Stimulated activated CD8-positive, alpha-beta memory T cell treated with anti-CD3 and anti-CD28 coated beads, Interleukin-15, amount 100 ng/mL, for 24 hours (primary cell): ENCODE measurements at regions not wholly inside any gene's neighbourhood (a gene's known extent, or its start where the extent isn't known, plus 50 kb on each side); places are given as distances from the start of the nearest gene placed in this dataset.
"Not testable (repeated sequence)": the region's sequence is repeated elsewhere in the genome, so short reads cannot be mapped to it uniquely, and the experiment has no call there.

ENCODE experiments used
- DNase-seq: peaks from one replicate; pipeline ENCODE4 v3.0.0-alpha.2; 2020; ENCODE audit warnings: low read depth

- no peak for DNase-seq
Measured at GRCh38 chr12:65739606-65740005, 84.7 kb upstream of the HMGA2 start.

GRCh38 chr12:65740506-65740872 is 83.8 kb upstream of the HMGA2 start:
- DNase-seq: no peak

GRCh38 chr12:65740873-65741600 is 83.2 kb upstream of the HMGA2 start:
- peak; percentile 30 for DNase-seq

GRCh38 chr12:65741656-65742017 is 82.6 kb upstream of the HMGA2 start:
- no peak for DNase-seq

GRCh38 chr12:65742018-65743010 is 82.0 kb upstream of the HMGA2 start:
- DNase-seq: no peak

- DNase-seq: not testable (repeated sequence)
Measured at GRCh38 chr12:65744236-65744840, 79.9 kb upstream of the HMGA2 start.

- no peak for DNase-seq
Measured at GRCh38 chr12:65747338-65747737, 76.9 kb upstream of the HMGA2 start.

GRCh38 chr12:65748332-65748731 is 76.0 kb upstream of the HMGA2 start:
- DNase-seq: no peak

- DNase-seq: no peak
Measured at GRCh38 chr12:65754290-65754689, 70.0 kb upstream of the HMGA2 start.

- no peak for DNase-seq
Measured at GRCh38 chr12:65754744-65755595, 69.3 kb upstream of the HMGA2 start.

- no peak for DNase-seq
Measured at GRCh38 chr12:65755596-65755978, 68.7 kb upstream of the HMGA2 start.

GRCh38 chr12:65756267-65756666 is 68.0 kb upstream of the HMGA2 start:
- DNase-seq: no peak

GRCh38 chr12:65756956-65757511 is 67.2 kb upstream of the HMGA2 start:
- no peak for DNase-seq

GRCh38 chr12:65758401-65758800 is 65.9 kb upstream of the HMGA2 start:
- no peak for DNase-seq

- DNase-seq: no peak
Measured at GRCh38 chr12:65759735-65760134, 64.5 kb upstream of the HMGA2 start.

- DNase-seq: no peak
Measured at GRCh38 chr12:65761301-65761700, 63.0 kb upstream of the HMGA2 start.

- no peak for DNase-seq
Measured at GRCh38 chr12:65764325-65764724, 60.0 kb upstream of the HMGA2 start.

GRCh38 chr12:65765436-65765813 is 58.9 kb upstream of the HMGA2 start:
- DNase-seq: no peak

GRCh38 chr12:65769880-65770279 is 54.4 kb upstream of the HMGA2 start:
- no peak for DNase-seq
